Liver (tissue), 8 donors: ENCODE measurements at regions not wholly inside any gene's neighbourhood (a gene's known extent, or its start where the extent isn't known, plus 50 kb on each side); places are given as distances from the start of the nearest gene placed in this dataset.

ENCODE experiments used
- DNase-seq: peaks from one replicate; pipeline ENCODE4 v3.0.0-alpha.2; 2017; ENCODE audit warnings: low spot score
- H3K27ac ChIP-seq, 2 donors: one replicate each; pipeline ENCODE4 v1.7.0; 2013; ENCODE audit warnings: inconsistent platforms in 2 of 2, low read length in 2 of 2, control low read depth in 1 of 2, low read depth in 1 of 2, mild to moderate bottlenecking in 1 of 2
- H3K27me3 ChIP-seq, 4 donors: one replicate each; pipeline versions ENCODE4 v1.6.1 to v1.7.0; 2013; ENCODE audit warnings: low read length in 3 of 4, inconsistent platforms in 1 of 4, mild to moderate bottlenecking in 1 of 4, moderate library complexity in 1 of 4; ENCODE audit not compliant: control insufficient read depth in 4 of 4, insufficient read depth in 4 of 4
- H3K36me3 ChIP-seq, 4 donors: one replicate each; pipeline versions ENCODE4 v1.6.1 to v1.7.0; 2013; ENCODE audit warnings: low read length in 3 of 4, mild to moderate bottlenecking in 3 of 4, low read depth in 1 of 4, moderate library complexity in 1 of 4; ENCODE audit not compliant: control insufficient read depth in 4 of 4, insufficient read depth in 3 of 4
- H3K4me1 ChIP-seq, 4 donors: one replicate each; pipeline versions ENCODE4 v1.6.1 to v1.7.0; 2013; ENCODE audit warnings: low read length in 3 of 4, mild to moderate bottlenecking in 3 of 4, moderate library complexity in 1 of 4; ENCODE audit not compliant: control insufficient read depth in 4 of 4, insufficient read depth in 4 of 4
- H3K4me3 ChIP-seq, 3 donors: one replicate each; pipeline versions ENCODE4 v1.6.1 to v1.7.0; 2013; ENCODE audit warnings: low read length in 3 of 3, control low read depth in 1 of 3, low read depth in 1 of 3, mild to moderate bottlenecking in 1 of 3
- H3K9ac ChIP-seq, 2 donors: one replicate each; pipeline ENCODE4 v1.7.0; 2013; ENCODE audit warnings: low read length in 2 of 2, mild to moderate bottlenecking in 2 of 2, moderate library complexity in 2 of 2, control low read depth in 1 of 2, low read depth in 1 of 2
- H3K9me3 ChIP-seq, 4 donors: one replicate each; pipeline versions ENCODE4 v1.6.1 to v1.7.0; 2013; ENCODE audit warnings: low read length in 3 of 4; ENCODE audit not compliant: control insufficient read depth in 4 of 4
- ATF3 ChIP-seq: IDR thresholded peaks from 2 replicates; pipeline ENCODE4 v1.6.1; 2016; ENCODE audit warnings: antibody characterized with exemption
- CTCF ChIP-seq: fragments of 150-350 bp; IDR thresholded peaks from 2 replicates; pipeline ENCODE4 v1.5.1; 2017; ENCODE audit warnings: improper control_type of control experiment, low read depth, low read length; ENCODE audit not compliant: missing input control
- FOXA1 ChIP-seq: IDR thresholded peaks from 2 replicates; pipeline ENCODE4 v1.6.1; 2016; ENCODE audit warnings: antibody characterized with exemption
- FOXA2 ChIP-seq: IDR thresholded peaks from 2 replicates; pipeline ENCODE4 v1.6.1; 2016; ENCODE audit warnings: antibody characterized with exemption
- GABPA ChIP-seq, 2 donors: IDR thresholded peaks in 1 of 2; conservative IDR thresholded peaks in 1 of 2; 2 replicates each; pipeline ENCODE4 v1.6.1; 2016; ENCODE audit warnings: antibody characterized with exemption in 2 of 2, mild to moderate bottlenecking in 1 of 2, moderate library complexity in 1 of 2
- HNF4A ChIP-seq, 2 donors: conservative IDR thresholded peaks; 2 replicates each; pipeline ENCODE4 v1.6.1; 2016; ENCODE audit warnings: antibody characterized with exemption in 2 of 2, mild to moderate bottlenecking in 2 of 2
- HNF4G ChIP-seq: IDR thresholded peaks from 2 replicates; pipeline ENCODE4 v1.6.1; 2016; ENCODE audit warnings: antibody characterized with exemption
- JUND ChIP-seq, 2 donors: IDR thresholded peaks; 2 replicates each; pipeline ENCODE4 v1.6.1; 2016; ENCODE audit warnings: antibody characterized with exemption in 2 of 2
- NR2F2 ChIP-seq: IDR thresholded peaks from 2 replicates; pipeline ENCODE4 v1.6.1; 2016; ENCODE audit warnings: antibody characterized with exemption
- REST ChIP-seq: IDR thresholded peaks from 2 replicates; pipeline ENCODE4 v1.6.1; 2016; ENCODE audit warnings: antibody characterized with exemption, mild to moderate bottlenecking
- RXRA ChIP-seq, 2 donors: IDR thresholded peaks; 2 replicates each; pipeline ENCODE4 v1.6.1; 2017 to 2018; ENCODE audit warnings: antibody characterized with exemption in 2 of 2, mild to moderate bottlenecking in 1 of 2
- TAF1 ChIP-seq: conservative IDR thresholded peaks from 2 replicates; pipeline ENCODE4 v1.6.1; 2016; ENCODE audit warnings: antibody characterized with exemption, mild to moderate bottlenecking
- YY1 ChIP-seq: IDR thresholded peaks from 2 replicates; pipeline ENCODE4 v1.6.1; 2016; ENCODE audit warnings: antibody characterized with exemption, mild to moderate bottlenecking
- WGBS: extraction: QIAGEN DNeasy Blood & Tissue Kit; methylation state at CpG from one replicate; pipeline ENCODE4 v1.1.7; 2013; 5-methylcytosine and 5-hydroxymethylcytosine counted together
- donor health status: healthy.
- donor health status: healthy.
- donor health status: healthy.
- donor health status: healthy.
- donor health status: healthy.

GRCh38 chr14:85039353-85039626 is 490.7 kb upstream of the FLRT2 start:
- TF ChIP-seq YY1 (no peak), JUND (IDR thresholded peaks at IDR 0.05) (no peak), CTCF (no peak), FOXA2 (no peak), TAF1 (no peak), NR2F2 (no peak), HNF4A (conservative IDR thresholded peaks at IDR 0.05) (no peak)

GRCh38 chr14:85040046-85040685 is 489.8 kb upstream of the FLRT2 start:
- 49% methylated on average over 6 of the region's 6 CpGs for WGBS
- no peak overlapping the region for H3K9ac ChIP-seq
- TF ChIP-seq RXRA (IDR thresholded peaks at IDR 0.05), result no peak
- no peak for TF ChIP-seq CTCF
- no peak for TF ChIP-seq FOXA1
- no peak for TF ChIP-seq ATF3
- no peak for TF ChIP-seq TAF1
- TF ChIP-seq GABPA (IDR thresholded peaks at IDR 0.05 in 1 of 2, conservative IDR thresholded peaks at IDR 0.05 in 1 of 2), result no peak
- no peak for TF ChIP-seq NR2F2
- no peak for TF ChIP-seq REST
- no peak for TF ChIP-seq HNF4G
- no peak for TF ChIP-seq HNF4A (conservative IDR thresholded peaks at IDR 0.05)

More at GRCh38 chr14:85039353-85039626, 490.7 kb upstream of the FLRT2 start:
- Histone ChIP-seq H3K4me3 (no peak overlapping the region), H3K36me3 (no peaks in the 10 kb centered on the region), H3K9ac (no peak overlapping the region), H3K27me3 (no peaks in the 10 kb centered on the region), H3K4me1 (no peaks in the 10 kb centered on the region), H3K27ac (no peak overlapping the region), H3K9me3 (no peaks in the 10 kb centered on the region)
- DNase-seq, result no peak

More at GRCh38 chr14:85040046-85040685, 489.8 kb upstream of the FLRT2 start:
- Histone ChIP-seq H3K4me1 (no peaks in the 10 kb centered on the region), H3K9me3 (no peaks in the 10 kb centered on the region), H3K27ac (no peak overlapping the region), H3K36me3 (no peaks in the 10 kb centered on the region), H3K4me3 (no peak overlapping the region), H3K27me3 (no peaks in the 10 kb centered on the region)
- DNase-seq, result no peak
